GM10266 (cell line): ENCODE measurements at regions not wholly inside any gene's neighbourhood (a gene's known extent, or its start where the extent isn't known, plus 50 kb on each side); places are given as distances from the start of the nearest gene placed in this dataset.

Source experiments
- DNase-seq: peaks from one replicate; pipeline ENCODE4 v3.0.0; 2012; ENCODE audit errors: extremely low spot score
- CTCF ChIP-seq: IDR thresholded peaks from 2 replicates; pipeline ENCODE4 v1.5.1; 2012; ENCODE audit warnings: mild to moderate bottlenecking, low read depth; ENCODE audit not compliant: control insufficient read depth, insufficient read depth; ENCODE audit errors: missing control alignments

GRCh38 chr5:174319551-174319950, 274.0 kb downstream of the NSG2 start:
- no peak for DNase-seq
- TF ChIP-seq CTCF, result no peak

- no peak for DNase-seq
- no peak for TF ChIP-seq CTCF
Measured at GRCh38 chr5:174320051-174320450, 274.5 kb downstream of the NSG2 start.

- no peak for TF ChIP-seq CTCF
- DNase-seq, result peak; percentile 57
Measured at GRCh38 chr5:174323878-174324281, 278.4 kb downstream of the NSG2 start.

GRCh38 chr5:174324680-174325079, 279.2 kb downstream of the NSG2 start:
- DNase-seq, result no peak
- no peak for TF ChIP-seq CTCF

- no peak for DNase-seq
- TF ChIP-seq CTCF, result no peak
Measured at GRCh38 chr5:174325431-174325830, 279.9 kb downstream of the NSG2 start.

- no peak for DNase-seq
- TF ChIP-seq CTCF, result no peak
Measured at GRCh38 chr5:174325961-174326360, 280.5 kb downstream of the NSG2 start.

- TF ChIP-seq CTCF, result no peak
- no peak for DNase-seq
Measured at GRCh38 chr5:174326372-174326771, 280.9 kb downstream of the NSG2 start.
